ENCODE measurements at regions not wholly inside any gene's neighbourhood (a gene's known extent, or its start where the extent isn't known, plus 50 kb on each side); places are given as distances from the start of the nearest gene placed in this dataset.

- Histone ChIP-seq H3K27me3 (ENCODE audit: control insufficient read depth, insufficient read depth, low read length) (no peaks in the 10 kb centered on the region), H3K27ac (ENCODE audit: low read length) (no peak overlapping the region), H3K36me3 (ENCODE audit: control insufficient read depth, insufficient read depth, low read length) (no peaks in the 10 kb centered on the region), H3K9me3 (ENCODE audit: control insufficient read depth, insufficient read depth, low read depth, low read length) (no peaks in the 10 kb centered on the region), H3K4me3 (ENCODE audit: low read depth in 2 of 2, low read length in 2 of 2) (no peak overlapping the region), H3K4me1 (ENCODE audit: control insufficient read depth, insufficient read depth, low read length) (no peaks in the 10 kb centered on the region)
- BruUV-seq (replicated peaks), result no TSS peak
- POLR2A ChIA-PET, result no interaction called here
- in situ Hi-C loops (cut with HindIII; ENCODE audit: low pct_unique_long_range_greater_than_20kb, low sequenced_read_pairs), result no loop called here
- intact Hi-C loops (cut with micrococcal nuclease; ENCODE audit: unreplicated experiment), result no loop called here
- ATAC-seq (no peak), DNase-seq (ENCODE audit: low read depth, low spot score) (no peak)
- CTCF ChIA-PET, result no interaction called here
- TF ChIP-seq POLR2AphosphoS5 (IDR thresholded peaks at IDR 0.05; ENCODE audit: low read depth, low read length) (no peak), REST (IDR thresholded peaks at IDR 0.05; ENCODE audit: insufficient read depth in 1 of 2, low read depth in 2 of 2, low read length in 1 of 2) (no peak), SIN3A (IDR thresholded peaks at IDR 0.05; ENCODE audit: borderline replicate concordance, insufficient read depth, low read depth, low read length) (no peak), CTCF (IDR thresholded peaks at IDR 0.05) (no peak), TCF7L2 (IDR thresholded peaks at IDR 0.05; ENCODE audit: low read depth, low read length) (no peak)
These were observed 403.6 kb upstream of the MON1B start for GRCh38 chr16:76787394-76787793.

- CTCF ChIA-PET, result no interaction called here
- in situ Hi-C loops (cut with HindIII; ENCODE audit: low pct_unique_long_range_greater_than_20kb, low sequenced_read_pairs), result no loop called here
- BruUV-seq (replicated peaks), result no TSS peak
- POLR2A ChIA-PET, result no interaction called here
- H3K9me3 ChIP-seq (ENCODE audit: control insufficient read depth, insufficient read depth, low read depth, low read length), result no peaks in the 10 kb centered on the region
- no peak for DNase-seq (ENCODE audit: low read depth, low spot score)
- no peaks in the 10 kb centered on the region for H3K4me1 ChIP-seq (ENCODE audit: control insufficient read depth, insufficient read depth, low read length)
- TF ChIP-seq SIN3A (IDR thresholded peaks at IDR 0.05; ENCODE audit: borderline replicate concordance, insufficient read depth, low read depth, low read length), result no peak
- TF ChIP-seq REST (IDR thresholded peaks at IDR 0.05; ENCODE audit: insufficient read depth in 1 of 2, low read depth in 2 of 2, low read length in 1 of 2), result no peak
- no peak for TF ChIP-seq POLR2AphosphoS5 (IDR thresholded peaks at IDR 0.05; ENCODE audit: low read depth, low read length)
- no peak for TF ChIP-seq TCF7L2 (IDR thresholded peaks at IDR 0.05; ENCODE audit: low read depth, low read length)
- TF ChIP-seq CTCF (IDR thresholded peaks at IDR 0.05), result no peak
- no peak for ATAC-seq
- no peak overlapping the region for H3K27ac ChIP-seq (ENCODE audit: low read length)
- H3K4me3 ChIP-seq (ENCODE audit: low read depth in 2 of 2, low read length in 2 of 2), result no peak overlapping the region
- no peaks in the 10 kb centered on the region for H3K36me3 ChIP-seq (ENCODE audit: control insufficient read depth, insufficient read depth, low read length)
- intact Hi-C loops (cut with micrococcal nuclease; ENCODE audit: unreplicated experiment), result no loop called here
- no peaks in the 10 kb centered on the region for H3K27me3 ChIP-seq (ENCODE audit: control insufficient read depth, insufficient read depth, low read length)
These were observed 399.8 kb upstream of the MON1B start for GRCh38 chr16:76791151-76791550.
